RWPE1 (cell line): ENCODE measurements at regions not wholly inside any gene's neighbourhood (a gene's known extent, or its start where the extent isn't known, plus 50 kb on each side); places are given as distances from the start of the nearest gene placed in this dataset.

Source experiments
- CTCF ChIA-PET: fragments of 350-600 bp; sonication (Branson Sonifier 250); formaldehyde crosslinking; extraction: SDS; loops from one replicate; lab custom pipeline; 2021; lab: Yijun Ruan, JAX
- POLR2A ChIA-PET: fragments of 400-600 bp; formaldehyde crosslinking; extraction: SDS; loops from one replicate; lab custom pipeline; 2020; ENCODE audit warnings: antibody characterized with exemption; ENCODE audit not compliant: low non-redundant PET; lab: Yijun Ruan, JAX
- DNase-seq: peaks from one replicate; pipeline ENCODE4 v3.0.0; 2012; ENCODE audit warnings: low spot score
- H3K27ac ChIP-seq: fragments of 450-650 bp; 2 replicates; pipeline ENCODE4 v1.5.1; 2017
- TF ChIP-seq, protein P1 (sequence below): fragments of 450-650 bp; conservative IDR thresholded peaks from 2 replicates; pipeline ENCODE4 v1.5.1; 2017; ENCODE audit warnings: low read depth, mild to moderate bottlenecking

DNA sequence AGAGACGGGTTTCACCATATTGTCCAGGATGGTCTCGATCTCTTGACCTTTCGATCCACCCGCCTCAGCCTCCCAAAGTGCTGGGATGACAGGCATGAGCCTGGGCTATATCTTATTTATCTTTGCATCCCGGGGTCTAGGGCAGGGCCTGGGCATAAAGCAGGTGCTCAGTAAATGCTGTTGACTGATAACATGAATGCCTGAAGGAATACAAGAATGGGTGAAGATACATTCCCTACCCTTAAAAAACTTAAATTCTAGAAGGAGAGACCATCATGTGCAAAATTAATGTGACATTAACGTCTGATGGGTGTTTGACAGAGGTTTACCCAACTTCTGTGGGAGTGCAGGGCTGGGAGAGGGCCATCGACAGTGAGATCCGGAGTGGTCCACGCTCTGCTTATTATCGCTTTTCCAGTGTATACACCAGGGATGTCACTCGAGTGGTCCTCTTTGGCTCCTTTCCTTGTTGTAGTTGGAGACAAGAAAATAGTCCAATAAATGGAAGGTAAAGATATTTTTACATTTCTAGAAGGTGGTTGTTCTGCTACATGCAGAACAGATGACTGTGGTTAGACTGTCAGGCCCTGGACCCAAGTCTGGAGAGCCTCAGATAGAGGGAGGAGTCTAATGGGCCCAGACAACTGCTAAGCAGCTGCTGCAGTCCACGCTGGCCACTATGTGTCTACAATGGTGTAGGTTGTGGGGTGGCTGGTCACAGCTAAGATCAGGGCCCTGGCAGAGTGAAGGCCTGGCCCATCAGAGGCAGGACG is 131.7 kb downstream of the MYCN start:
- H3K27ac ChIP-seq = no peak overlapping the region
- CTCF ChIA-PET = interaction anchor here (0.6 kb wide), 1 partner anchor 107 kb away, joined by 3 read pairs; no protein-coding TSS in a partner anchor
- POLR2A ChIA-PET = interaction anchor here (0.5 kb wide), 1 partner anchor 24 kb away, joined by 7 read pairs; no protein-coding TSS in a partner anchor
- no peak for DNase-seq
- TF ChIP-seq, protein P1, sequence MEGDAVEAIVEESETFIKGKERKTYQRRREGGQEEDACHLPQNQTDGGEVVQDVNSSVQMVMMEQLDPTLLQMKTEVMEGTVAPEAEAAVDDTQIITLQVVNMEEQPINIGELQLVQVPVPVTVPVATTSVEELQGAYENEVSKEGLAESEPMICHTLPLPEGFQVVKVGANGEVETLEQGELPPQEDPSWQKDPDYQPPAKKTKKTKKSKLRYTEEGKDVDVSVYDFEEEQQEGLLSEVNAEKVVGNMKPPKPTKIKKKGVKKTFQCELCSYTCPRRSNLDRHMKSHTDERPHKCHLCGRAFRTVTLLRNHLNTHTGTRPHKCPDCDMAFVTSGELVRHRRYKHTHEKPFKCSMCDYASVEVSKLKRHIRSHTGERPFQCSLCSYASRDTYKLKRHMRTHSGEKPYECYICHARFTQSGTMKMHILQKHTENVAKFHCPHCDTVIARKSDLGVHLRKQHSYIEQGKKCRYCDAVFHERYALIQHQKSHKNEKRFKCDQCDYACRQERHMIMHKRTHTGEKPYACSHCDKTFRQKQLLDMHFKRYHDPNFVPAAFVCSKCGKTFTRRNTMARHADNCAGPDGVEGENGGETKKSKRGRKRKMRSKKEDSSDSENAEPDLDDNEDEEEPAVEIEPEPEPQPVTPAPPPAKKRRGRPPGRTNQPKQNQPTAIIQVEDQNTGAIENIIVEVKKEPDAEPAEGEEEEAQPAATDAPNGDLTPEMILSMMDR = no peak

DNA sequence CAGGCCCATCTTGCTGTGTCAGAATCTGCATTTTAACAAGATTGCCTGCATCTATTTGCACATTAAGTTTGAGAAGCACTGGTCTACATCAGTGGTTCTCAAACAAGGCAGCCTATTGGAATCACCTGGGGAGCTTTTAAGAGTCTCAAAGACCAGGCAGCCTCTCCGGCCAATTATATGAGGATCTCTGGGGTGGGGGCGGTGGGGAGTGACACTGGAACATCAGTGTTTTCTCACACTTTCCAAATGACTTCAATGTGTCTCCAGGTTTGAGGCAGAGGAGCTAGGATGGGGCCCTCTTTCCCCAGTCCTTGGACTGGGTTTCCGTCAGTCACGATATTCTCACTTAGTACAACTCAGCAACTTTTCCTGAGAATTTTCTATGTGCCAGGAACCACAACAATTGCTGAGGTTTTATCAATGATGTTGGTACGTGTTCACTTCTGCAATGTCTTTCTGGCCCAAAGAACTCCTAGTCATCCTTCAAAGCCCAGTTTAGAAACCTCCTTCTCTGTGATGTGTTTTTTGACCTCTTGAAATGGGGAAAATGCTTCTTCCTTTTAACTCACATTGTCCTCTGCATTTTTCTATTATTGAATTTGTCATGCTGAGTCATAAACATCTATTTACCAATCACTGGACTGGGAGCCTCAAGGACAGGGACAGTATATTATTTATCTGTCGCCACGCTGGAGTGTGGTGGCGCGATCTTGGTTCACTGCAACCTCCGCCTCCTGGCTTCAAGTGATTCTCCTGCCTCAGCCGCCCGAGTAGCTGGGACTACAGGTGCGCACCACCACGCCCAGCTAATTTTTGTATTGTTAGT is 130.9 kb downstream of the MYCN start:
- ChIA-PET POLR2A (no interaction called here), CTCF (interaction anchor here (0.6 kb wide), 1 partner anchor 106 kb away, joined by 3 read pairs; no protein-coding TSS in a partner anchor)
- DNase-seq = no peak
- TF ChIP-seq, protein P1 = no peak
- no peak overlapping the region for H3K27ac ChIP-seq

DNA sequence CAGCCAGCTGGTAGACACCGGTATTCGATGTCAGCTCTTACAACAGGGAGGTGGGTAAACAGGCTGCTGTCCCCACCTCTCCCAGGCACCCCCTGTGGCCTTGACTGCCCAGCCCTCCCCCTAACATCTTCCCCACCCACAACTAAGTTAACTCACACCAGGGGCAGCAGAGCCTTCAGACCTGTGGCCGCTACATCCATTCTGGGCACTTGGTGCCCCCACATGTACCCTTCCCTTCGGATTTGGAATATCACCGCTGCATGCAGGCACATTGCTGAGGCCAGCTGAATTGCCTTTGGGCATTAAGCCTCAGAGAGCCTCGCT is 130.3 kb downstream of the MYCN start:
- TF ChIP-seq, protein P1 = no peak
- DNase-seq = no peak
- no peak overlapping the region for H3K27ac ChIP-seq
- ChIA-PET POLR2A (no interaction called here), CTCF (no interaction called here)

DNA sequence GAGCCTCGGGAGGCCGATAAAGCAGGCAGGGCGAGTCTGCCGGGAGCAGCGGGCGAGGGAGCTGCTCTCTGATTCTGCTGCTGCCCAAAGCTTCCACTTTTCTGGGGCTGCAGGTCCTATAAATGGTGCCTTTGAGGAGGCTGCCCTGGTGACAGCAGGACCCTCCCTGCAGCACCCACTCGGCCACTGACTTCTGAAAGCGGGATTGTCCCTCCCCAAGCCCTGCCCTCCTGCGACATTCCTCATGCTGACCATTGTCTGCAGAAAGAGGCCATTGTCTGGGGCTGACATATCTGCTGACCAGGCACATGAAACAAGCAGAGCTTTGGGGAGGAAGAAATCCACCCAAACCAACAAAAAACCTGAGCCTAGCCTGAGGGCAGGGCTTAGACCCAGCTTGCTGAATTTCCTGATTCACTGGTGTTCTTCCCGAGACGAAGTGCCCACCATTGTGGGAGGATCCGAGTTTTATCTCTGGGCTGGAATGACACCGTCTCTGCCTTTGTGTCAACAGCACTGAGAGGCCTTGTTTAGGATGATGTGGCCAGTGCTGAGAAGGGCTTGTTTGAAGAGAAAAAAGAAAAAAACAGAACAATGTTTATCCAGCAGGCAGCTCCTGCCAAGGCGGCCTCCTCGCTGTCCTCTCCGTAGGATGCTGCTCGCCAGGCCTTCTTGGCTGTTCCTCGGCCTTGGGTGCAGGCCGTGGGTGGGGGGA is 129.7 kb downstream of the MYCN start:
- CTCF ChIA-PET = no interaction called here
- DNase-seq = no peak
- no peak overlapping the region for H3K27ac ChIP-seq
- POLR2A ChIA-PET = no interaction called here
- TF ChIP-seq, protein P1 = no peak

DNA sequence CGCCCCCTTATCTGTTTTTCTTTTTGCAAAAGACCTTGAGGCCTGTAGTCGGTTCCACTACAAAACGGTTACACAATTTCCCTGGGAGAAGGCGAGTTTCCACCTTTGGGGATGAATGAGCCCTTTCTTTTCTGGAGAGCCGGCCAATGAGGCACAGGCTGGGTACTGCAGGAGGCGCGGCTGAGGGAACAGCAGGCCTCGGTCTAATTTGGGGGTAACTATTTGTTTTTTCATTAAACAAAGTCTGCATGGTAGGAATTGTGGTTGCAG is 129.2 kb downstream of the MYCN start:
- CTCF ChIA-PET = no interaction called here
- POLR2A ChIA-PET = no interaction called here
- DNase-seq = no peak
- H3K27ac ChIP-seq = no peak overlapping the region
- TF ChIP-seq, protein P1 = no peak

DNA sequence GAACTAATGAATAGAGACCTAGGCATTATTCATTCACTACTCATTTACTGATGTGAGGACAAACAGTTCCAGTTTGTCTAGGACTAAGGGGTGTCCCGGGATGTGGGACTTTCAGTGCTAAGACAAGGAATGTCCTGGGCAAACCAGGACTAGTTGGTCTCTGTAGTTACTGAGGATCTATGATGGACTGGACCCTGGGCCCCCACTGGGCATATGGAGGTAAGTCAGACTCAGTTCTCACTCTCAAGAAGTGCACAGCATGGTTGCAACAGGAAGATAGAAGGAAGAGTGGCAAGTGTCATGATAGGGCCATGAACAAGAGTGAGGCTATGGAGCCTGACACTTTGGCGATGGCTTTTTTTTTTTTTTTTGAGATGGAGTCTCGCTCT is 128.2 kb downstream of the MYCN start:
- TF ChIP-seq, protein P1 = no peak
- ChIA-PET POLR2A (no interaction called here), CTCF (no interaction called here)
- no peak for DNase-seq
- no peak overlapping the region for H3K27ac ChIP-seq
